Nephron (organoid): ENCODE measurements at regions not wholly inside any gene's neighbourhood (a gene's known extent, or its start where the extent isn't known, plus 50 kb on each side); places are given as distances from the start of the nearest gene placed in this dataset.
A peak's percentile ranks its signal among the peaks of the same experiment; 100 is the strongest.

Source experiments
- H3K27ac Mint-ChIP-seq, 3 experiments: 2 replicates each; pipeline ENCODE4 v1.8.0; 2020; ENCODE audit warnings: mixed read lengths in 3 of 3, mild to moderate bottlenecking in 2 of 3, moderate library complexity in 1 of 3
- H3K27me3 Mint-ChIP-seq: 2 replicates; pipeline ENCODE4 v1.8.0; 2021; ENCODE audit warnings: low read depth, mild to moderate bottlenecking, moderate library complexity, mixed read lengths
- H3K36me3 Mint-ChIP-seq: 2 replicates; pipeline ENCODE4 v1.8.0; 2020; ENCODE audit warnings: low read depth, mixed read lengths
- H3K4me1 Mint-ChIP-seq: 2 replicates; pipeline ENCODE4 v1.8.0; 2020; ENCODE audit warnings: mixed read lengths
- H3K4me3 Mint-ChIP-seq, 3 experiments: 2 replicates each; pipeline ENCODE4 v1.8.0; 2020; ENCODE audit warnings: mild to moderate bottlenecking in 3 of 3, mixed read lengths in 3 of 3, moderate library complexity in 2 of 3
- H3K9me3 Mint-ChIP-seq: 2 replicates; pipeline ENCODE4 v1.8.0; 2020; ENCODE audit warnings: mixed read lengths
- TF ChIP-seq, protein P1 (sequence below), 3 experiments: fragments of 200-600 bp; sonication (generic); IDR thresholded peaks; one replicate each; pipeline ENCODE4 v1.5.0; 2021; ENCODE audit warnings: antibody characterized with exemption in 3 of 3; ENCODE audit not compliant: unreplicated experiment in 3 of 3

- TF ChIP-seq, protein P1, sequence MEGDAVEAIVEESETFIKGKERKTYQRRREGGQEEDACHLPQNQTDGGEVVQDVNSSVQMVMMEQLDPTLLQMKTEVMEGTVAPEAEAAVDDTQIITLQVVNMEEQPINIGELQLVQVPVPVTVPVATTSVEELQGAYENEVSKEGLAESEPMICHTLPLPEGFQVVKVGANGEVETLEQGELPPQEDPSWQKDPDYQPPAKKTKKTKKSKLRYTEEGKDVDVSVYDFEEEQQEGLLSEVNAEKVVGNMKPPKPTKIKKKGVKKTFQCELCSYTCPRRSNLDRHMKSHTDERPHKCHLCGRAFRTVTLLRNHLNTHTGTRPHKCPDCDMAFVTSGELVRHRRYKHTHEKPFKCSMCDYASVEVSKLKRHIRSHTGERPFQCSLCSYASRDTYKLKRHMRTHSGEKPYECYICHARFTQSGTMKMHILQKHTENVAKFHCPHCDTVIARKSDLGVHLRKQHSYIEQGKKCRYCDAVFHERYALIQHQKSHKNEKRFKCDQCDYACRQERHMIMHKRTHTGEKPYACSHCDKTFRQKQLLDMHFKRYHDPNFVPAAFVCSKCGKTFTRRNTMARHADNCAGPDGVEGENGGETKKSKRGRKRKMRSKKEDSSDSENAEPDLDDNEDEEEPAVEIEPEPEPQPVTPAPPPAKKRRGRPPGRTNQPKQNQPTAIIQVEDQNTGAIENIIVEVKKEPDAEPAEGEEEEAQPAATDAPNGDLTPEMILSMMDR (IDR thresholded peaks at IDR 0.05; ENCODE audit: unreplicated experiment in 3 of 3): no peak
- Mint-ChIP-seq H3K27me3 (peaks cover 4% of the 10 kb centered on the region), H3K4me1 (peaks cover 37% of the 10 kb centered on the region), H3K9me3 (peaks cover 3% of the 10 kb centered on the region), H3K4me3 (no peak overlapping the region), H3K36me3 (no peaks in the 10 kb centered on the region), H3K27ac (no peak overlapping the region)
Observed at GRCh38 chr6:33963136-33963750, 159.4 kb upstream of the MLN start.

- TF ChIP-seq, protein P1 (IDR thresholded peaks at IDR 0.05; ENCODE audit: unreplicated experiment in 3 of 3): no peak
- Mint-ChIP-seq H3K4me3 (no peak overlapping the region), H3K36me3 (no peaks in the 10 kb centered on the region), H3K27ac (peak overlapping the region in 2 of 3 experiments; percentile 22 to 24), H3K4me1 (peaks cover 29% of the 10 kb centered on the region), H3K9me3 (peaks cover 3% of the 10 kb centered on the region), H3K27me3 (peaks cover 4% of the 10 kb centered on the region)
Observed at GRCh38 chr6:33962246-33963027, 158.6 kb upstream of the MLN start.

- Mint-ChIP-seq H3K9me3 (peaks cover 3% of the 10 kb centered on the region), H3K36me3 (no peaks in the 10 kb centered on the region), H3K27ac (peak overlapping the region in 1 of 3 experiments; percentile 24), H3K4me1 (peaks cover 22% of the 10 kb centered on the region), H3K4me3 (no peak overlapping the region), H3K27me3 (peaks cover 2% of the 10 kb centered on the region)
- TF ChIP-seq, protein P1 (IDR thresholded peaks at IDR 0.05; ENCODE audit: unreplicated experiment in 3 of 3): no peak
Observed at GRCh38 chr6:33961691-33962090, 157.9 kb upstream of the MLN start.

DNA sequence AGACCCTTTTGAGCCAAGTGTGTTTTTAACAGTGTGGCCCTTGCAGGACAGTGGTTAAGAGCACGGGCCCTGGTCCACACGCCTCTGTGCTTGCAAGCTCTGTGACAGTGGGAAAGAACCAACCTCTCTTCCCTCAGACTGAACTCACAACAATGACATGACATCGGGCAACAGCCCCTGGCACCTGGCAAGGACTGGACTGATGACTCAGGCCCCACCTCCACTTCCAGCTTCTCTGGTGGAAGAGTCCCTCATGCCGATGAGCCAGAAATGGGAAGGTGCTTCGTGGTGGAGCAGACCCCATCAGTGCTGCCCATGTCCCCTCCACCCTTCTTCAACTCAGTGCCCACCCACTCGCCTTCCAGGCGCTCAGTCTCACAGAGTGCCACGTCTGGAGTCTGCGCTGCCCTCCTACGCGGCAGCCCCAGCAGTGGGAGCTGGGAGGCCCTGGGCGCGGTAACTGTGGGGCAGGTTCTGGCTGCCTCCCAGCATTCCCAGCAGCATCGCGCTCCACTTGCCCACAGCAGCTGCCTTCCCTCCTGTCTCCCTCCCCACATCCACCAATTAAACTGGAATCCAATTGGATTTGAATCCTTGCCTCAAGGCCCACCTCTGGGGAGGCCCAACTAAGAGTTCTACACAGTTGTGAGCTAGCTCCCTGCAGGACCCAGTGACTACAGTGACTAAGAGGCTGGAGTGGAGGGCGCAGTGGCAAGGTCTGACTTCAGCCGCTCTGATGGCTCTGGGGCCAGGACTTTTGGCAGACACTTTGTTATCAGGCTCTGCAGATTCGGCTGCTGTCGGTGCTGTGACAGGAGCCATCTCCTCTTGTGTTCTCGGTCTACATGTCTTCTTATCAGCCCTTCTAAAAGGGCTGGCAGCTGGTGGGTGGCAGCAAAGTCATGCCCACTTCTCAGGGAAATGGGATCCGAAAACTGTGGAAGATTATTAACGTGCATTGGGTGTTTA, 156.8 kb upstream of the MLN start:
- TF ChIP-seq, protein P1 (IDR thresholded peaks at IDR 0.05; ENCODE audit: unreplicated experiment in 3 of 3): no peak
- Mint-ChIP-seq H3K9me3 (no peaks in the 10 kb centered on the region), H3K4me1 (peaks cover 17% of the 10 kb centered on the region), H3K27me3 (peaks cover 5% of the 10 kb centered on the region), H3K36me3 (no peaks in the 10 kb centered on the region), H3K4me3 (no peak overlapping the region), H3K27ac (no peak overlapping the region)

GRCh38 chr6:33959661-33960344, 156.0 kb upstream of the MLN start:
- TF ChIP-seq, protein P1 (IDR thresholded peaks at IDR 0.05; ENCODE audit: unreplicated experiment in 3 of 3): no peak
- no peak overlapping the region for H3K4me3 Mint-ChIP-seq
- peaks cover 17% of the 10 kb centered on the region for H3K4me1 Mint-ChIP-seq
- peaks cover 5% of the 10 kb centered on the region for H3K27me3 Mint-ChIP-seq
- no peaks in the 10 kb centered on the region for H3K36me3 Mint-ChIP-seq
- no peaks in the 10 kb centered on the region for H3K9me3 Mint-ChIP-seq
- no peak overlapping the region for H3K27ac Mint-ChIP-seq
